Sigmoid colon (tissue), 6 donors: ENCODE measurements at regions not wholly inside any gene's neighbourhood (a gene's known extent, or its start where the extent isn't known, plus 50 kb on each side); places are given as distances from the start of the nearest gene placed in this dataset.

ENCODE experiments used
- DNase-seq: peaks from one replicate; pipeline ENCODE4 v3.0.0-alpha.2; 2019
- H3K27ac ChIP-seq, 4 donors: fragments of 200-600 bp; sonication (generic); one replicate each; pipeline ENCODE4 v1.5.1; 2016 to 2019; ENCODE audit warnings: mild to moderate bottlenecking in 1 of 4
- H3K27me3 ChIP-seq, 3 donors: fragments of 200-600 bp; sonication (generic); one replicate each; pipeline ENCODE4 v1.5.1; 2019; ENCODE audit warnings: mild to moderate bottlenecking in 1 of 3
- H3K36me3 ChIP-seq, 4 donors: fragments of 200-600 bp; sonication (generic); one replicate each; pipeline ENCODE4 v1.5.1; 2016 to 2019
- H3K4me1 ChIP-seq, 4 donors: fragments of 200-600 bp; sonication (generic); one replicate each; pipeline ENCODE4 v1.5.1; 2017 to 2019
- H3K4me3 ChIP-seq, 4 donors: fragments of 200-600 bp; sonication (generic); one replicate each; pipeline ENCODE4 v1.5.1; 2017 to 2019; ENCODE audit warnings: mild to moderate bottlenecking in 2 of 4, moderate library complexity in 1 of 4
- H3K9me3 ChIP-seq, 4 donors: fragments of 200-600 bp in 3 of 4; sonication (generic) in 3 of 4; one replicate each; pipeline versions ENCODE4 v1.5.1 to v1.6.1; 2013 to 2019
- CTCF ChIP-seq, 4 experiments: fragments of 450-650 bp in 3 of 4; fragments of 200-600 bp in 1 of 4; IDR thresholded peaks; one replicate each; pipeline ENCODE4 v1.5.1; 2016 to 2019; ENCODE audit warnings: antibody characterized with exemption in 4 of 4, mild to moderate bottlenecking in 3 of 4, moderate library complexity in 2 of 4
- EP300 ChIP-seq, 4 donors: sonication (generic); formaldehyde crosslinking; IDR thresholded peaks; one replicate each; pipeline ENCODE4 v1.6.1; 2017; ENCODE audit warnings: antibody characterized with exemption in 4 of 4
- POLR2A ChIP-seq, 2 donors: fragments of 450-650 bp; IDR thresholded peaks; one replicate each; pipeline ENCODE4 v1.6.1; 2016; ENCODE audit warnings: antibody characterized with exemption in 2 of 2, mild to moderate bottlenecking in 2 of 2, moderate library complexity in 2 of 2
- POLR2AphosphoS5 ChIP-seq, 4 donors: sonication (generic); formaldehyde crosslinking; IDR thresholded peaks; one replicate each; pipeline ENCODE4 v1.6.1; 2017; ENCODE audit warnings: antibody characterized with exemption in 4 of 4
- WGBS, 2 donors: extraction: QIAGEN DNeasy Blood & Tissue Kit; methylation state at CpG; one replicate each; pipeline ENCODE4 v1.1.7; 2013; 5-methylcytosine and 5-hydroxymethylcytosine counted together
- intact Hi-C: fragments of 100-400 bp; cut with DNase I; formaldehyde crosslinking; loops from one replicate; pipeline ENCODE4 v1.15.1; 2023
- donor health status: healthy with polysubstance abuse.
- donor health status: healthy.

- H3K27me3 ChIP-seq, result no peaks in the 10 kb centered on the region
- DNase-seq, result no peak
- no peak overlapping the region for H3K27ac ChIP-seq
- TF ChIP-seq CTCF (IDR thresholded peaks at IDR 0.05) (no peak), POLR2A (IDR thresholded peaks at IDR 0.05) (no peak), EP300 (IDR thresholded peaks at IDR 0.05) (no peak), POLR2AphosphoS5 (IDR thresholded peaks at IDR 0.05) (no peak)
- no peaks in the 10 kb centered on the region for H3K36me3 ChIP-seq
- intact Hi-C loops, result no loop called here
- 89 to 96% methylated on average over 2 of the region's 2 CpGs for WGBS, 2 donors
- no peak overlapping the region for H3K4me3 ChIP-seq
- H3K4me1 ChIP-seq, result peaks cover 0 to 8% (median 5%) of the 10 kb centered on the region in 4 donors
- no peaks in the 10 kb centered on the region for H3K9me3 ChIP-seq
Observed at GRCh38 chr7:114761973-114762372, 159.9 kb upstream of the MDFIC start.

- Histone ChIP-seq H3K36me3 (no peaks in the 10 kb centered on the region), H3K27ac (no peak overlapping the region), H3K27me3 (no peaks in the 10 kb centered on the region), H3K4me3 (no peak overlapping the region), H3K9me3 (no peaks in the 10 kb centered on the region), H3K4me1 (no peaks in the 10 kb centered on the region)
- no peak for TF ChIP-seq POLR2A (IDR thresholded peaks at IDR 0.05)
- no peak for TF ChIP-seq POLR2AphosphoS5 (IDR thresholded peaks at IDR 0.05)
- TF ChIP-seq EP300 (IDR thresholded peaks at IDR 0.05), result no peak
- no peak for TF ChIP-seq CTCF (IDR thresholded peaks at IDR 0.05)
- DNase-seq, result no peak
- 82 to 90% methylated on average over 2 of the region's 2 CpGs for WGBS, 2 donors
- intact Hi-C loops, result no loop called here
Observed at GRCh38 chr7:114765331-114766040, 156.4 kb upstream of the MDFIC start.

- no peaks in the 10 kb centered on the region for H3K4me1 ChIP-seq
- DNase-seq, result no peak
Observed at GRCh38 chr7:114766041-114766356, 155.9 kb upstream of the MDFIC start.

GRCh38 chr7:114777288-114777687 is 144.6 kb upstream of the MDFIC start:
- TF ChIP-seq POLR2A (IDR thresholded peaks at IDR 0.05), result no peak
- no peak for TF ChIP-seq EP300 (IDR thresholded peaks at IDR 0.05)
- no peak for TF ChIP-seq POLR2AphosphoS5 (IDR thresholded peaks at IDR 0.05)
- TF ChIP-seq CTCF (IDR thresholded peaks at IDR 0.05), result no peak
- no peak for DNase-seq
- H3K9me3 ChIP-seq, result no peaks in the 10 kb centered on the region
- 80 to 88% methylated on average over 1 of the region's 1 CpG for WGBS, 2 donors
- no peaks in the 10 kb centered on the region for H3K4me1 ChIP-seq
- no peaks in the 10 kb centered on the region for H3K27me3 ChIP-seq
- intact Hi-C loops, result no loop called here
- H3K27ac ChIP-seq, result no peak overlapping the region
- no peaks in the 10 kb centered on the region for H3K36me3 ChIP-seq
- no peak overlapping the region for H3K4me3 ChIP-seq

More at GRCh38 chr7:114766041-114766356, 155.9 kb upstream of the MDFIC start:
- WGBS, 2 donors, result 94 to 98% methylated on average over 5 of the region's 5 CpGs
- Histone ChIP-seq H3K4me3 (no peak overlapping the region), H3K27me3 (no peaks in the 10 kb centered on the region), H3K36me3 (no peaks in the 10 kb centered on the region), H3K9me3 (no peaks in the 10 kb centered on the region), H3K27ac (no peak overlapping the region)
- intact Hi-C loops, result no loop called here
- no peak for TF ChIP-seq EP300 (IDR thresholded peaks at IDR 0.05)
- no peak for TF ChIP-seq CTCF (IDR thresholded peaks at IDR 0.05)
- TF ChIP-seq POLR2A (IDR thresholded peaks at IDR 0.05), result no peak
- TF ChIP-seq POLR2AphosphoS5 (IDR thresholded peaks at IDR 0.05), result no peak

GRCh38 chr7:114783508-114783907 is 138.4 kb upstream of the MDFIC start:
- no peak overlapping the region for H3K4me3 ChIP-seq

More at GRCh38 chr7:114783508-114783907, 138.4 kb upstream of the MDFIC start:
- Histone ChIP-seq H3K36me3 (no peaks in the 10 kb centered on the region), H3K27me3 (no peaks in the 10 kb centered on the region), H3K4me1 (no peaks in the 10 kb centered on the region), H3K9me3 (no peaks in the 10 kb centered on the region), H3K27ac (no peak overlapping the region)
- no peak for DNase-seq
- 91 to 94% methylated on average over 4 of the region's 4 CpGs for WGBS, 2 donors
- intact Hi-C loops, result no loop called here
- TF ChIP-seq CTCF (IDR thresholded peaks at IDR 0.05) (no peak), EP300 (IDR thresholded peaks at IDR 0.05) (no peak), POLR2AphosphoS5 (IDR thresholded peaks at IDR 0.05) (no peak), POLR2A (IDR thresholded peaks at IDR 0.05) (no peak)
